ENCODE measurements at regions not wholly inside any gene's neighbourhood (a gene's known extent, or its start where the extent isn't known, plus 50 kb on each side); places are given as distances from the start of the nearest gene placed in this dataset.

- TF ChIP-seq ZFP3 (CRISPR knock-in tag; IDR thresholded peaks at IDR 0.05) (no peak), ZNF8 (CRISPR knock-in tag; IDR thresholded peaks at IDR 0.05) (no peak), TOX (CRISPR knock-in tag; IDR thresholded peaks at IDR 0.05; ENCODE audit: borderline replicate concordance) (no peak), CSRNP3 (CRISPR knock-in tag; IDR thresholded peaks at IDR 0.05) (no peak), POU6F1 (CRISPR knock-in tag; IDR thresholded peaks at IDR 0.05; ENCODE audit: borderline replicate concordance, low read depth) (no peak), ZFP30 (CRISPR knock-in tag; IDR thresholded peaks at IDR 0.05) (no peak), BACH2 (CRISPR knock-in tag; IDR thresholded peaks at IDR 0.05; ENCODE audit: borderline replicate concordance) (no peak), PPARA (CRISPR knock-in tag; IDR thresholded peaks at IDR 0.05; ENCODE audit: borderline replicate concordance) (no peak), ZNF565 (CRISPR knock-in tag; conservative IDR thresholded peaks at IDR 0.05; ENCODE audit: low read depth) (no peak), SNAI2 (CRISPR knock-in tag; IDR thresholded peaks at IDR 0.05) (no peak), OSR1 (CRISPR knock-in tag; IDR thresholded peaks at IDR 0.05) (no peak), TSHZ2 (CRISPR knock-in tag; IDR thresholded peaks at IDR 0.05) (no peak)
- ATAC-seq = no peak
These were observed 161.7 kb downstream of the SP3 start for GRCh38 chr2:173803449-173803848.

GRCh38 chr2:173806761-173807160 is 158.4 kb downstream of the SP3 start:
- TF ChIP-seq PPARA (CRISPR knock-in tag; IDR thresholded peaks at IDR 0.05; ENCODE audit: borderline replicate concordance) (no peak), ZFP3 (CRISPR knock-in tag; IDR thresholded peaks at IDR 0.05) (no peak), ZFP30 (CRISPR knock-in tag; IDR thresholded peaks at IDR 0.05) (no peak), ZC3H10 (CRISPR knock-in tag; IDR thresholded peaks at IDR 0.05) (no peak), POU6F1 (CRISPR knock-in tag; IDR thresholded peaks at IDR 0.05; ENCODE audit: borderline replicate concordance, low read depth) (no peak)
- no peak for ATAC-seq

GRCh38 chr2:173808718-173809117 is 156.5 kb downstream of the SP3 start:
- ATAC-seq = no peak
- TF ChIP-seq TSHZ2 (CRISPR knock-in tag; IDR thresholded peaks at IDR 0.05) = no peak
- TF ChIP-seq CSRNP3 (CRISPR knock-in tag; IDR thresholded peaks at IDR 0.05) = no peak
- TF ChIP-seq ESRRG (CRISPR knock-in tag; IDR thresholded peaks at IDR 0.05) = no peak
- no peak for TF ChIP-seq BACH2 (CRISPR knock-in tag; IDR thresholded peaks at IDR 0.05; ENCODE audit: borderline replicate concordance)
- TF ChIP-seq TCF4 (CRISPR knock-in tag; IDR thresholded peaks at IDR 0.05; ENCODE audit: borderline replicate concordance) = no peak
- no peak for TF ChIP-seq RARB (CRISPR knock-in tag; IDR thresholded peaks at IDR 0.05)
- no peak for TF ChIP-seq PATZ1 (CRISPR knock-in tag; IDR thresholded peaks at IDR 0.05; ENCODE audit: borderline replicate concordance)
- no peak for TF ChIP-seq POU6F1 (CRISPR knock-in tag; IDR thresholded peaks at IDR 0.05; ENCODE audit: borderline replicate concordance, low read depth)
- TF ChIP-seq ZNF8 (CRISPR knock-in tag; IDR thresholded peaks at IDR 0.05) = no peak
- no peak for TF ChIP-seq ZFP30 (CRISPR knock-in tag; IDR thresholded peaks at IDR 0.05)
- TF ChIP-seq PPARA (CRISPR knock-in tag; IDR thresholded peaks at IDR 0.05; ENCODE audit: borderline replicate concordance) = no peak
- TF ChIP-seq CREB5 (CRISPR knock-in tag; IDR thresholded peaks at IDR 0.05; ENCODE audit: low read depth) = no peak
- no peak for TF ChIP-seq ZFP3 (CRISPR knock-in tag; IDR thresholded peaks at IDR 0.05)
- no peak for TF ChIP-seq ZNF565 (CRISPR knock-in tag; conservative IDR thresholded peaks at IDR 0.05; ENCODE audit: low read depth)

Measured in SK-N-SH treated with all-trans-retinoic acid at 6 μM for 48 hours (cell line).